Nephron progenitor cell (in vitro differentiated cells): ENCODE measurements at regions not wholly inside any gene's neighbourhood (a gene's known extent, or its start where the extent isn't known, plus 50 kb on each side); places are given as distances from the start of the nearest gene placed in this dataset.

Experiments used
- DNase-seq: peaks from one replicate; pipeline ENCODE4 v3.0.0; 2021
- H3K27ac Mint-ChIP-seq: 2 replicates; pipeline ENCODE4 v1.8.0; 2021; ENCODE audit warnings: mild to moderate bottlenecking, moderate library complexity, mixed read lengths
- H3K27me3 Mint-ChIP-seq: 2 replicates; pipeline ENCODE4 v1.8.0; 2021; ENCODE audit warnings: mild to moderate bottlenecking, low read depth, mixed read lengths; ENCODE audit not compliant: poor library complexity
- H3K36me3 Mint-ChIP-seq: 2 replicates; pipeline ENCODE4 v1.8.0; 2021; ENCODE audit warnings: low read depth, mixed read lengths
- H3K4me1 Mint-ChIP-seq: 2 replicates; pipeline ENCODE4 v1.8.0; 2021; ENCODE audit warnings: mixed read lengths
- H3K4me3 Mint-ChIP-seq: 2 replicates; pipeline ENCODE4 v1.8.0; 2021; ENCODE audit warnings: mild to moderate bottlenecking, moderate library complexity, mixed read lengths
- H3K9me3 Mint-ChIP-seq: 2 replicates; pipeline ENCODE4 v1.8.0; 2021; ENCODE audit warnings: mild to moderate bottlenecking, moderate library complexity, mixed read lengths
- CTCF ChIP-seq: fragments of 200-600 bp; sonication (generic); IDR thresholded peaks from 2 replicates; pipeline ENCODE4 v1.5.0; 2021; ENCODE audit warnings: antibody characterized with exemption

- Mint-ChIP-seq H3K9me3 (no peaks in the 10 kb centered on the region), H3K4me3 (peak overlapping the region; percentile 59), H3K27ac (peak overlapping the region; percentile 78), H3K27me3 (peaks cover 3% of the 10 kb centered on the region), H3K36me3 (no peaks in the 10 kb centered on the region), H3K4me1 (peaks cover 66% of the 10 kb centered on the region)
- TF ChIP-seq CTCF: no peak
- DNase-seq: no peak
Observed at GRCh38 chr1:118303534-118303933, 118.5 kb upstream of the SPAG17 start.

- no peaks in the 10 kb centered on the region for H3K9me3 Mint-ChIP-seq
- H3K36me3 Mint-ChIP-seq: no peaks in the 10 kb centered on the region
- peaks cover 71% of the 10 kb centered on the region for H3K4me1 Mint-ChIP-seq
- peaks cover 3% of the 10 kb centered on the region for H3K27me3 Mint-ChIP-seq
- no peak for TF ChIP-seq CTCF
- H3K27ac Mint-ChIP-seq: peak overlapping the region; percentile 78
- peak overlapping the region; percentile 59 for H3K4me3 Mint-ChIP-seq
- DNase-seq: no peak
Observed at GRCh38 chr1:118303064-118303463, 118.0 kb upstream of the SPAG17 start.

GRCh38 chr1:118302145-118302544 is 117.1 kb upstream of the SPAG17 start:
- peaks cover 3% of the 10 kb centered on the region for H3K27me3 Mint-ChIP-seq
- peaks cover 75% of the 10 kb centered on the region for H3K4me1 Mint-ChIP-seq
- peak overlapping the region; percentile 77 for H3K27ac Mint-ChIP-seq
- no peaks in the 10 kb centered on the region for H3K9me3 Mint-ChIP-seq
- H3K36me3 Mint-ChIP-seq: no peaks in the 10 kb centered on the region
- no peak for DNase-seq
- no peak for TF ChIP-seq CTCF
- H3K4me3 Mint-ChIP-seq: no peak overlapping the region

GRCh38 chr1:118300808-118301207 is 115.8 kb upstream of the SPAG17 start:
- no peaks in the 10 kb centered on the region for H3K36me3 Mint-ChIP-seq
- DNase-seq: peak; percentile 66
- peaks cover 84% of the 10 kb centered on the region for H3K4me1 Mint-ChIP-seq
- peak overlapping the region; percentile 27 for H3K27ac Mint-ChIP-seq
- H3K27me3 Mint-ChIP-seq: peaks cover 3% of the 10 kb centered on the region
- TF ChIP-seq CTCF: no peak
- H3K9me3 Mint-ChIP-seq: no peaks in the 10 kb centered on the region
- H3K4me3 Mint-ChIP-seq: peak overlapping the region; percentile 69

- TF ChIP-seq CTCF: no peak
- Mint-ChIP-seq H3K4me3 (no peak overlapping the region), H3K4me1 (peaks cover 88% of the 10 kb centered on the region), H3K27me3 (peaks cover 3% of the 10 kb centered on the region), H3K36me3 (no peaks in the 10 kb centered on the region), H3K27ac (peak overlapping the region; percentile 54), H3K9me3 (no peaks in the 10 kb centered on the region)
- no peak for DNase-seq
Observed at GRCh38 chr1:118298397-118298796, 113.4 kb upstream of the SPAG17 start.

- H3K4me1 Mint-ChIP-seq: peaks cover 83% of the 10 kb centered on the region
- H3K9me3 Mint-ChIP-seq: no peaks in the 10 kb centered on the region
- TF ChIP-seq CTCF: no peak
- no peak for DNase-seq
- no peaks in the 10 kb centered on the region for H3K36me3 Mint-ChIP-seq
- no peak overlapping the region for H3K27ac Mint-ChIP-seq
- H3K4me3 Mint-ChIP-seq: no peak overlapping the region
- H3K27me3 Mint-ChIP-seq: peaks cover 3% of the 10 kb centered on the region
Observed at GRCh38 chr1:118297521-118297920, 112.5 kb upstream of the SPAG17 start.
